ENCODE measurements at regions not wholly inside any gene's neighbourhood (a gene's known extent, or its start where the extent isn't known, plus 50 kb on each side); places are given as distances from the start of the nearest gene placed in this dataset.

- TF ChIP-seq CTCF (IDR thresholded peaks at IDR 0.05) (no peak), POLR2A (IDR thresholded peaks at IDR 0.05) (no peak)
Observed at GRCh38 chr3:124413989-124414598, 316.2 kb upstream of the UMPS start.
